ENCODE measurements at regions not wholly inside any gene's neighbourhood (a gene's known extent, or its start where the extent isn't known, plus 50 kb on each side); places are given as distances from the start of the nearest gene placed in this dataset.
"Not testable (repeated sequence)": the region's sequence is repeated elsewhere in the genome, so short reads cannot be mapped to it uniquely, and the experiment has no call there.

GRCh38 chr5:158200619-158201018 lies 341.7 kb upstream of the CLINT1 start:
- no peaks in the 10 kb centered on the region for H3K4me1 ChIP-seq
- DNase-seq = no peak
- H3K36me3 ChIP-seq = no peaks in the 10 kb centered on the region
- TF ChIP-seq CTCF (IDR thresholded peaks at IDR 0.05) = no peak
- no peak for TF ChIP-seq POLR2A (IDR thresholded peaks at IDR 0.05)
- no peak for TF ChIP-seq EP300 (IDR thresholded peaks at IDR 0.05)
- no peak for TF ChIP-seq POLR2AphosphoS5 (IDR thresholded peaks at IDR 0.05)
- no peak overlapping the region for H3K27ac ChIP-seq
- no peaks in the 10 kb centered on the region for H3K9me3 ChIP-seq
- H3K4me3 ChIP-seq = no peak overlapping the region
- peak in 1 of 2 donors; percentile 53 for ATAC-seq (ENCODE audit: low FRiP score in 2 of 2)
- WGBS, 2 donors = 75 to 85% methylated on average over 4 of the region's 4 CpGs
- H3K27me3 ChIP-seq = no peaks in the 10 kb centered on the region

- H3K4me3 ChIP-seq = no peak overlapping the region
- 72 to 74% methylated on average over 6 of the region's 6 CpGs for WGBS, 2 donors
- TF ChIP-seq CTCF (IDR thresholded peaks at IDR 0.05) = no peak
- TF ChIP-seq POLR2AphosphoS5 (IDR thresholded peaks at IDR 0.05) = no peak
- TF ChIP-seq POLR2A (IDR thresholded peaks at IDR 0.05) = no peak
- TF ChIP-seq EP300 (IDR thresholded peaks at IDR 0.05) = no peak
- DNase-seq (no peak), ATAC-seq (ENCODE audit: low FRiP score in 2 of 2) (no peak)
- no peaks in the 10 kb centered on the region for H3K9me3 ChIP-seq
- H3K36me3 ChIP-seq = no peaks in the 10 kb centered on the region
- no peaks in the 10 kb centered on the region for H3K27me3 ChIP-seq
- H3K27ac ChIP-seq = no peak overlapping the region
- H3K4me1 ChIP-seq = no peaks in the 10 kb centered on the region
Observed at GRCh38 chr5:158198636-158199035, 339.7 kb upstream of the CLINT1 start.

GRCh38 chr5:158195416-158196210 lies 336.7 kb upstream of the CLINT1 start:
- 64 to 68% methylated on average over 5 of the region's 5 CpGs for WGBS, 2 donors
- ATAC-seq (ENCODE audit: low FRiP score in 2 of 2) = no peak

GRCh38 chr5:158194561-158194976 lies 335.6 kb upstream of the CLINT1 start:
- TF ChIP-seq EP300 (IDR thresholded peaks at IDR 0.05) (no peak), POLR2AphosphoS5 (IDR thresholded peaks at IDR 0.05) (no peak), CTCF (IDR thresholded peaks at IDR 0.05) (no peak), POLR2A (IDR thresholded peaks at IDR 0.05) (no peak)
- no peaks in the 10 kb centered on the region for H3K4me1 ChIP-seq
- H3K36me3 ChIP-seq = no peaks in the 10 kb centered on the region
- no peak overlapping the region for H3K27ac ChIP-seq
- no peaks in the 10 kb centered on the region for H3K9me3 ChIP-seq
- H3K4me3 ChIP-seq = no peak overlapping the region
- 60 to 69% methylated on average over 10 of the region's 10 CpGs for WGBS, 2 donors
- H3K27me3 ChIP-seq = no peaks in the 10 kb centered on the region
- no peak for ATAC-seq (ENCODE audit: low FRiP score in 2 of 2)
- no peak for DNase-seq

More at GRCh38 chr5:158195416-158196210, 336.7 kb upstream of the CLINT1 start:
- H3K27me3 ChIP-seq = no peaks in the 10 kb centered on the region
- H3K27ac ChIP-seq = no peak overlapping the region
- no peaks in the 10 kb centered on the region for H3K9me3 ChIP-seq
- DNase-seq = no peak
- no peaks in the 10 kb centered on the region for H3K36me3 ChIP-seq
- H3K4me3 ChIP-seq = no peak overlapping the region
- TF ChIP-seq POLR2A (IDR thresholded peaks at IDR 0.05) (no peak), POLR2AphosphoS5 (IDR thresholded peaks at IDR 0.05) (no peak), CTCF (IDR thresholded peaks at IDR 0.05) (no peak), EP300 (IDR thresholded peaks at IDR 0.05) (no peak)
- no peaks in the 10 kb centered on the region for H3K4me1 ChIP-seq

GRCh38 chr5:158193395-158193794 lies 334.4 kb upstream of the CLINT1 start:
- H3K27ac ChIP-seq; H3K4me1 ChIP-seq; H3K36me3 ChIP-seq; ATAC-seq (ENCODE audit: low FRiP score in 2 of 2); H3K27me3 ChIP-seq; H3K4me3 ChIP-seq; H3K9me3 ChIP-seq; DNase-seq: not testable (repeated sequence)
- WGBS, 2 donors = 96 to 97% methylated on average over 2 of the region's 2 CpGs
